ENCODE measurements at regions not wholly inside any gene's neighbourhood (a gene's known extent, or its start where the extent isn't known, plus 50 kb on each side); places are given as distances from the start of the nearest gene placed in this dataset.

DNA sequence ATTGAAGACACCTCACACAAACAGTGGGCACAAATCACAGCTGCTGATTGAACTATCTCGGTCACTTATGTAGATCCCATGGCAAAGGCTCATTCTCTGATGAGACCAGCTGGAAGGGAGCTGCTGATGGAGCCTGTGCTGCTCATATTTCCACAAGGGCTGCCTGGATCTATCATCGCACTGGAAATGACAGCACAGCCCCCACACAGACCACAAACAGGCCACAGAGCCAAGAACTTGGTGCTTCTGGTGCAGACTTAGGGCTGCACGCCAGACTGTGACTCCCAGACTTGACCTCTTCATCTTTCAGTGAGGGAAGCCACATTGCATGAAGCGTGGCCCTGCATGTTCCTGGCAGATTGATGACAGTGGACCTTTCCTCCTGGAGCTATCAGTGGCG lies 197.6 kb downstream of the MINAR1 start:
- TF ChIP-seq, protein P1, sequence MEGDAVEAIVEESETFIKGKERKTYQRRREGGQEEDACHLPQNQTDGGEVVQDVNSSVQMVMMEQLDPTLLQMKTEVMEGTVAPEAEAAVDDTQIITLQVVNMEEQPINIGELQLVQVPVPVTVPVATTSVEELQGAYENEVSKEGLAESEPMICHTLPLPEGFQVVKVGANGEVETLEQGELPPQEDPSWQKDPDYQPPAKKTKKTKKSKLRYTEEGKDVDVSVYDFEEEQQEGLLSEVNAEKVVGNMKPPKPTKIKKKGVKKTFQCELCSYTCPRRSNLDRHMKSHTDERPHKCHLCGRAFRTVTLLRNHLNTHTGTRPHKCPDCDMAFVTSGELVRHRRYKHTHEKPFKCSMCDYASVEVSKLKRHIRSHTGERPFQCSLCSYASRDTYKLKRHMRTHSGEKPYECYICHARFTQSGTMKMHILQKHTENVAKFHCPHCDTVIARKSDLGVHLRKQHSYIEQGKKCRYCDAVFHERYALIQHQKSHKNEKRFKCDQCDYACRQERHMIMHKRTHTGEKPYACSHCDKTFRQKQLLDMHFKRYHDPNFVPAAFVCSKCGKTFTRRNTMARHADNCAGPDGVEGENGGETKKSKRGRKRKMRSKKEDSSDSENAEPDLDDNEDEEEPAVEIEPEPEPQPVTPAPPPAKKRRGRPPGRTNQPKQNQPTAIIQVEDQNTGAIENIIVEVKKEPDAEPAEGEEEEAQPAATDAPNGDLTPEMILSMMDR (IDR thresholded peaks at IDR 0.05; ENCODE audit: extremely low read depth in 1 of 2, insufficient read depth in 1 of 2, low read depth in 1 of 2, low read length in 2 of 2) = no peak
- no peak for TF ChIP-seq MAX (IDR thresholded peaks at IDR 0.05; ENCODE audit: insufficient read depth, insufficient read length)
- TF ChIP-seq FOS (IDR thresholded peaks at IDR 0.05; ENCODE audit: borderline replicate concordance, insufficient read depth, low read length) = no peak
- TF ChIP-seq POLR2A (IDR thresholded peaks at IDR 0.05; ENCODE audit: low read depth, low read length) = no peak

Measured in endothelial cell of umbilical vein (primary cell).